ENCODE measurements at regions not wholly inside any gene's neighbourhood (a gene's known extent, or its start where the extent isn't known, plus 50 kb on each side); places are given as distances from the start of the nearest gene placed in this dataset.

GRCh38 chr11:119899997-119900396 is 171.0 kb upstream of the NECTIN1 start:
- H2AFZ ChIP-seq (ENCODE audit: low read depth, low read length): no peak overlapping the region
- CTCF ChIA-PET (ENCODE audit: low intra/inter-chr PET ratio): no interaction called here
- H3K27me3 ChIP-seq (ENCODE audit: control insufficient read depth in 2 of 2, insufficient read depth in 2 of 2, low read length in 2 of 2): peaks cover 0 to 19% of the 10 kb centered on the region in 2 experiments; a peak in 2 of 5 replicates
- intact Hi-C loops (cut with micrococcal nuclease): no loop called here
- H3K4me3 ChIP-seq: no peak overlapping the region
- H3K9me1 ChIP-seq (ENCODE audit: control insufficient read depth, insufficient read depth, low read length): no peaks in the 10 kb centered on the region
- H3K9ac ChIP-seq (ENCODE audit: insufficient read depth in 1 of 2, low read depth in 2 of 2, low read length in 2 of 2): no peak overlapping the region
- WGBS (ENCODE audit: insufficient coverage, low coverage, missing lambda C conversion rate): 6% methylated on average over 3 of the region's 3 CpGs
- no peaks in the 10 kb centered on the region for H3K36me3 ChIP-seq (ENCODE audit: control insufficient read depth, insufficient read depth, low read length)
- DNase-seq (ENCODE audit: extremely low read depth in 1 of 4, low spot score in 3 of 4) (no peak), FAIRE-seq (no peak), ATAC-seq (no peak)
- in situ Hi-C loops (cut with MboI): no loop called here
- TF ChIP-seq ZNF431 (CRISPR knock-in tag; IDR thresholded peaks at IDR 0.05) (no peak), E2F6 (IDR thresholded peaks at IDR 0.05; ENCODE audit: borderline replicate concordance in 1 of 2, extremely low read depth in 1 of 2, insufficient read depth in 1 of 2, insufficient read length in 1 of 2, low read depth in 1 of 2, low read length in 1 of 2, poor library complexity in 1 of 2, severe bottlenecking in 1 of 2) (no peak), REST (IDR thresholded peaks at IDR 0.05; ENCODE audit: borderline replicate concordance) (no peak), REST (CRISPR knock-in tag; IDR thresholded peaks at IDR 0.05; ENCODE audit: low read depth) (no peak), KLF13 (tag; IDR thresholded peaks at IDR 0.05; ENCODE audit: borderline replicate concordance, low read depth) (no peak), BRD4 (IDR thresholded peaks at IDR 0.05) (no peak), ZZZ3 (IDR thresholded peaks at IDR 0.05) (no peak), ZFP1 (CRISPR knock-in tag; IDR thresholded peaks at IDR 0.05) (no peak), CHD1 (IDR thresholded peaks at IDR 0.05; ENCODE audit: low read length) (no peak), FOXA1 (IDR thresholded peaks at IDR 0.05; ENCODE audit: borderline replicate concordance) (no peak), ZEB2 (IDR thresholded peaks at IDR 0.05) (no peak), ASH1L (IDR thresholded peaks at IDR 0.05; ENCODE audit: borderline replicate concordance, low read depth, partially characterized antibody) (no peak)
- H4K20me1 ChIP-seq (replicated peaks; ENCODE audit: control insufficient read depth, insufficient read depth, low read length): no peaks in the 10 kb centered on the region; the same call in 1 of the 2 replicates
- BruUV-seq (replicated peaks): no TSS peak
- POLR2A ChIA-PET: no interaction called here
- H3K4me1 ChIP-seq (replicated peaks in 1 of 2; ENCODE audit: control insufficient read depth in 2 of 2, insufficient read depth in 2 of 2, low read length in 2 of 2): no peaks in the 10 kb centered on the region
- no peaks in the 10 kb centered on the region for H3K9me3 ChIP-seq (replicated peaks; ENCODE audit: control insufficient read depth, insufficient read depth, low read depth, low read length)
- no peaks in the 10 kb centered on the region for H3K79me2 ChIP-seq (ENCODE audit: control insufficient read depth, insufficient read depth, low read length)
- no peak overlapping the region for H3K4me2 ChIP-seq (ENCODE audit: insufficient read depth, low read length)
- H3K27ac ChIP-seq (ENCODE audit: extremely low read depth, low read depth, low read length): no peak overlapping the region

Measured in K562 (cell line).